Activated naive CD4-positive, alpha-beta T cell treated with Interleukin-2 at 50 U/mL for 16 hours (primary cell): ENCODE measurements at regions not wholly inside any gene's neighbourhood (a gene's known extent, or its start where the extent isn't known, plus 50 kb on each side); places are given as distances from the start of the nearest gene placed in this dataset.
"Not testable (repeated sequence)": the region's sequence is repeated elsewhere in the genome, so short reads cannot be mapped to it uniquely, and the experiment has no call there.

ENCODE experiments used
- DNase-seq: peaks from one replicate; pipeline ENCODE4 v3.0.0-alpha.2; 2020

DNA sequence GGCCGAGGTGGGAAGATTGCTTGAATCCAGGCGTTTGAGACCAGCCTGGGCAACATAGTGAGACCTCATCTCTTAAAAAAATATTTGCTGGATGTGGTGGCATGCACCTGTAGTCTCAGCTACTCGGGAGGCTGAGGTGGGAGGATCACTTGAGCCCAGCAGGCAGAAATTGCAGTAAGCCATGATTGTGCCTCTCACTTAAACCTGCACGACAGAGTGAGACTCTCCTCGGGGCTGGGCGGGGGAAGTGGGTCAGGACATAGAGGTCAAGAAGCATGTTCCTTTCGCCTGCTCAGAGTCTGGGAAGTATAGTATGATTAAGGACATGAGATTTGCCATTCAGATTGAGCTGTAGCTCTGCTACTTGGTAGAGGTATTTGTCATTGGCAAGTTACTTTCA lies 52.3 kb downstream of the SEPTIN7 start:
- not testable (repeated sequence) for DNase-seq

- DNase-seq, result no peak
Measured at GRCh38 chr7:35854311-35854710, 53.5 kb downstream of the SEPTIN7 start.

DNA sequence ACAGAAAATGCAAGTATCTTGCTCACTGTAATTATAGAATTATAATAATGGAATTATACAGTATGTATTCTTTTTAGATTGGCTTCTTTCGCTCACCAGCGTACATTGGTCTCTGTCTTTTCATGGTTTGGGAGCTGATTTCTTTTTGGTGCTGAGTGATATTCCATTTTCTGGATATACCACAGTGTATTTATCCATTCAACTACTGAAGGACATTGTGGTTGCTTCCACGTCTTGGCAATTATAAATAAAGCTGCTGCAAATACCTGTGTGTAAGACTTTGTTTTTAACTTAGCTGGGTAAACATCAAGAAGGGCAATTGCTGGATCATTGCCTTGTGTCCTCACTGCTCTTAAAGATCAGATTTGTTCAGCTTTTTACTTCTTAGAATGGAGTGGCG lies 55.3 kb downstream of the SEPTIN7 start:
- DNase-seq, result no peak

GRCh38 chr7:35860664-35861063 lies 59.8 kb downstream of the SEPTIN7 start:
- no peak for DNase-seq

DNA sequence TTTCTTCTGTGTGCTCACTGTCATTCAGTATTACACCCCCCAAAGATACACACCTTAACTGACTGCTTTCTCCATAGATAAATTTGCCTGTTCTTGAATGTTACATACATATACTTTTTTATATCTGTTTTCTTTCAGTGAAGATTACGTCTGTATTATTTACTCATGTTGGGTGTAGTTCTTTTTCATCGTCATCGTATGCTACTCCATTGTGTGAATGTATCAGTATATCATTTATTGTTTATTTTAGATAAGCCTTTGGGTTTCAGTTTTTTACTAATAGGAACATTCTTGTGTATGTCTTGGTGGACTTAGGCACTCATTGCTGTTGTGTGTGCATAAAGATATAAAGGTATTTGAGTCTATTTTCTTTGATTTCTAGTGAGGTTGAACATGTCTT lies 64.4 kb downstream of the SEPTIN7 start:
- DNase-seq, result no peak

DNA sequence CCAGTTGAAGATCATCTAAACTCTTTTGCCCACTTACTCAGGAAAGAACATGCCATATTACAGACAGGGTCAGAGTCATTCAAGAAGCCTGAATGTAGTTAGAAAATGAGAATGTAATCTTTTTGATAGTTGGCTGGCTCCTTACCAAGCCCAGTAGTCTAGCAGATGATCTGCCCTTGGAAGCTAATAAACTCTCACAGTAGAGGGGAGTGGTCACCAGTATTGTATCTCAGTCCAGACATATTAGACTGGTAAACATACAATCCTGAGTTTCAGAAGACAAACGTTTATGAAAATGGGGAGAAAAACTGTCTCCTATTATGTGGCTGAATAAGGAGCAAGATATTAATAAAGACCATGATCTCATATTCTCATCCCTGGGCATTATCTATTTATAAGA lies 65.3 kb downstream of the SEPTIN7 start:
- DNase-seq, result no peak

- DNase-seq, result not testable (repeated sequence)
Measured at GRCh38 chr7:35869117-35869516, 68.3 kb downstream of the SEPTIN7 start.

- no peak for DNase-seq
Measured at GRCh38 chr7:35869810-35870209, 69.0 kb downstream of the SEPTIN7 start.

DNA sequence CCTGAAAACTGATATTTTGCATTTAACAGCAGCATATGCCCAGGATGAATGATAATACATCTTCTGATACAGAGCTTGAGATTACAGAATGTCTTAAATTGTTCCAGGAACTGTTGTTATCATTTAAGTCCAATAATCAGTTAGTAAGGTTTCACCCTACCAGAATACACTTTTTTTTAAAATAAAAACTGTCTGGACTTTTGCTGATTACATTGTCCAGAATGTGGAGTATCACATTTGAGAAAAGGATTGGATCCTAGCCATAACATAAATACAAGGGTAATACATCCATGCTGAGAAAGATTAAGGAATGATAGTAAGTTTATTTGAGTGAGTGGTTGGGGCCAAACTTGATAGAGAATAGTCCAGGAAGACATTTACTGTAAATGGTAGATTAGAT lies 71.0 kb downstream of the SEPTIN7 start:
- no peak for DNase-seq

DNA sequence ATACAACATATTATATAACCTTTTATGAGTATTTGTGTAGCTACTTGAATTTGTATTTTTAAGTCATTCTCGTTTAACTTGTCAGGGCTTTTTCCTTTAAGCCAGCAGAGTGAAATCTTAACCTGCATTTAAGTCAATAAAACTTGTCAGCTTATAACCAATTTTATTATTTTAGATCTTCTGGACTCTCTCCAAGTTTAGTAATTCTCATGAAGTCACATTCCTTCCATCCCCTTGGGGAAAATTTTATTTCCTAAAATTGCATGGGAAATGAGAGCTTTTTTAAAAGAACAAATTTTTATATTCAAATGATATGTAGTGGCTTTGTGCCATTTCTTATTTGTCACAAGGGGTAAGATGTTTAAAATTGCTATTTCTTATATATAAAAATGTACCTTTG lies 74.0 kb downstream of the SEPTIN7 start:
- DNase-seq, result no peak

- DNase-seq, result no peak
Measured at GRCh38 chr7:35875292-35875691, 74.4 kb downstream of the SEPTIN7 start.

GRCh38 chr7:35878351-35878750 lies 77.5 kb downstream of the SEPTIN7 start:
- no peak for DNase-seq

- not testable (repeated sequence) for DNase-seq
Measured at GRCh38 chr7:35887430-35887829, 86.6 kb downstream of the SEPTIN7 start.

DNA sequence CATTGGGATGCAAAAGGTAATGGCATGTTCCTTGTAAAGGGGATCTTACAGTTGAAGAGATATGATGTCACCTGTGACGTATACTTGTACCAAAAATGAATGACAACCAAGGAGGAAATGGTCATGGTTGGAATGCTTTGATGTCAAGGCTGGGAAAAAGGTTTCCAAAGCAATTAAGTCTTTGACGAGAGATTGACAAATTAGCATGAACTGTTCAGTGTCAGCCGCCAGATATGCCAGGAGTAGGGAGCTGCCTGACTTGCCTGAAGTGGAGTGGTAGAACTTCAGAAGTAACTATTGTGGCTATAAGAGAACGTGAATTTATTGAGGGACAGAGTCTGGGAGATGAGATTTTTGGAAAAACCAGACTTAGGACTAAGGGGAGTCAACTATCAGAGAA lies 88.1 kb downstream of the SEPTIN7 start:
- DNase-seq, result no peak

- no peak for DNase-seq
Measured at GRCh38 chr7:35889870-35890269, 89.0 kb downstream of the SEPTIN7 start.

DNA sequence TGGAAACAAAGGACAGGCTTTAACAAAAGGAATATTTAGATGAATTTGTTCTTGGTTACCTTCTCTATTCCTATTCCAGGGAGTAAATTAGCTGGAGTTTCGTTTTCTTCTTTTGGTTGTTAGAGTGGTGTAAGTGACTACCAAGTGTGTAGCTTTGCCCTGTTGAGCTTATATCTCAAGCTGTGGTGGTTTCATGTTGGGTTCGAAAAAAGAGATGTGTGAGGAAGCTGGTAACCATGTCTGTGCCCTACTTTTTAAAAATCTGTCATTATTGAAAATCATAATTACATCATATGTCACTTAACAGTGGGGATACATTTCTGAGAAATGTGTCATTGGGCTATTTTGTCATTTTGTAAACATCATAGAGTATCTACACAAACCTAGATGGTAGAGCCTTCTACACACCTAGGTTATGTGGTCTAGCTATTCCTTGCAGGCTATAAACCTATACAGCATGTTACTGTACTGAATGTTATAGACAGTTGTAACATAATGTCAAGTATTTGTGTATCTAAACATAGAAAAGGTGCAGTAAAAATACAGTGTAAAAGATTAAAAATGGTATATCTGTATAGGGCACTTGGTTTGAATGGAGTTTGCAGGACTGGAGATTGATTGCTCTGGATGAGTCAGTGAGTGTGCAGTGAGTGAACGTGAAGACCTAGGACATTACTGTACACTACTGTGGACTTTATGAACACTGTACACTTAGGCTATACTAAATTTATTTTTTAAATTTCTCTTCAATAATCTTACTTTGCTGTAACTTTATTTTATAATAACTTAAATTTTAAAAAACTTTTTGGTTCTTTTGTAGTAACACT lies 90.4 kb downstream of the SEPTIN7 start:
- no peak for DNase-seq

DNA sequence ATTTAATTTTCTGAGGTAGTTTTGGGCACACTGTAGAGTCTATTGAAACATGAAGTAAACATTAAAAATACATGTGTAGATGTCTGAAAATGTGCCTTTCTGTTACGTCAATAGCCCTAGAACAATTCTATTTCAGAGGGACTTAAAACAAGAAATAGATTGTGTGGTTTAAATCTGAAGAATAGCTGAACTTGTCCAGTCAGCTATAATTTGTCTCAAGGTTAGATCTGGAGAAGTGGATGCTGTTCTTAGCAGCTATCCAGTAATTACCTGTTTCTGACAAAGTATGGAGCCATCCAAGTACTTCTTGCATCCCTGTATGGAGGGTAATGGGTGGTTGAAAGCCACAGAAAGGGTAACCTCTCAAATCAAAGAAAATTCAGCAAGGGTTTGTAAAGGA lies 92.8 kb downstream of the SEPTIN7 start:
- DNase-seq, result no peak

- DNase-seq, result no peak
Measured at GRCh38 chr7:35894721-35895120, 93.9 kb downstream of the SEPTIN7 start.

DNA sequence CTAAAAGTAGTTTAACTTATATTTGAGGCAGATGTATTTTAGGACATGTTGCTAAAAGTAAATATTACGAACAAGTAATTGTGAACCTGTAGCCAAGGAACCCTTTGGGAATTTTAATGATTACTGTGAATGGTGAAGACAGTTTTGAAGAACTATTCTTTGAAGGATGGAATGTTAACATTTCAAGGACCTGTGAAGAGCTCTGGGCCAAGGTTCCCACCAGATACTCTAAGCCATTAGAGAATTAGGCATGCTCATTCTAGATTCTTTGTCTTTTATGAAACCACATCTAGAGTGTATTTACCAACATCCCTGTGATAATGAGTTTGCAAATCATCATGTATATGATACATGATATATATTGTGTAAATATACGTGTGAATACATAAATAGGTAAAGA lies 99.8 kb downstream of the SEPTIN7 start:
- no peak for DNase-seq

GRCh38 chr7:35905555-35905954 lies 104.7 kb downstream of the SEPTIN7 start:
- no peak for DNase-seq

DNA sequence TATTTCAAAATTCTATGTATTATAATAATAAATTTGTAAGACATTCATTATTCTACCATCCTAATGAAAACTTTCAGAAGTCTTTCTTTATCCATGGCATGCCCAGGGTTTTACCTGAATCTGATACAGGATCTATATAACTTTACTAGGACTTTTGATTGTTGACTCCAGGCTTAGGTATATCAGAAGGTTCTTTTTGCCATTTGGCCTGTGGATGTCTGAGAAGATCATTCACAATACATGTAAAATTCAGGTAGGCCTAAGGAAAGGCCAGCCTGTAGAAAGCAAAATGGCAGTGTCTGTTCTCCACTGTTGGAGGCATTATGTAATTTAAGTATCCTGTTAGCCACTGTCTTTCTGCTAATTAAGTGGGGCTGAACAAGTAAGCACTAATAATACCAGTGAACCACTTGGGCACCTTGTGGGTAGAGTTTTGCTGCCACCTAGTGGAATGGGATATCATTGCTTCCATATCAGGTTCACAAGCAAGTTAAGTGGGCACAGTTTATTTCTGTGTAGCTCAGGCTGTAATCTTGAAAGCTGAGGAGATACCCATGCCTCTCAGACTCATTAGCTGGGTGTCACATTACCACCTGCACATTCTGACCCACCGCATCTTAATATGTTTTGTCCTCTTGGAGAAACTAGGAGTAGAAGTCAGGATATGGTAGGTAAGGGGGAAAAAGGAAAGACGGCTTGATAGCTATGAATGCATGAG lies 105.5 kb downstream of the SEPTIN7 start:
- DNase-seq, result peak; percentile 58

DNA sequence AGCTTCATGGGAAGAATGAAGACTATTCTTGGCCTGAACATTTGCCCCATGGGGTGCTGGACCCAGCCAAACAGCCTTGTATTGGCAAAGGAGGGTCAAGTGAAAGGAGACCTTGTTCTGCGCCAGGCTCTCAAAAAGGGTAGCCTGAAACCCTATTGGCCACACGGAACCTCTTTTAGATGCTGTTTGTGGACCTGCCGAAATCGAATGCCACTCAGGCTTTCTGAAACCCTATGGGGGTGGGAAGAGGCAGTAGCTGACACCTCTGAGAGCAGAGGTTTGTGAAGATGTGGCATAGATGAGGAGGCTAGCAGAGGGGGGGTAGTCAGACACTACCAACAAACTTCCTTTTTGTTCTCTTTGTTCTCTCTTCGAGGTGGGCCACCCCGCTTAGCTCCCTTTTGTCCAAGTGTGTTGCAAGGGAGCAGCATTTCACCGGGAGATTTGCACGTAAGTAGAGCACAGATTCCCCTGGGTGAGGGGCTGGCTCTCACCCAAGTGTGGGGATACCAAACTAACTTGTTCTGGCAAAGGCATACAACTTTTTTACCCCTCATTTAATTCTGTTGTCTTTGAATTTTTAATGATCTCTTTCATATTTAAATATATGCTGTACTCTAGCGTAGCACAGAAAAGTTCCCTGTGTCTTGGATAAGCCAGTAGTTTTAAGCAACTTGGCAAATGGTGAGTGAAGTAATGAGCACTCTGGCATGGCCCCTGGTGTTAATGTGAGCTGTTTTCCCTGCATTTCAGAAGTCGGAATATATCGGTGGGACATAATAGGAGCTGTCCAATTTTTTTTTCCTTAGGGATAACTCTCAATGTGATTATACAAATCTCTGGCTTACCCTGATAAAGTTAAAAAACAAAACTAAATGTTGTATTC lies 107.7 kb downstream of the SEPTIN7 start:
- no peak for DNase-seq

DNA sequence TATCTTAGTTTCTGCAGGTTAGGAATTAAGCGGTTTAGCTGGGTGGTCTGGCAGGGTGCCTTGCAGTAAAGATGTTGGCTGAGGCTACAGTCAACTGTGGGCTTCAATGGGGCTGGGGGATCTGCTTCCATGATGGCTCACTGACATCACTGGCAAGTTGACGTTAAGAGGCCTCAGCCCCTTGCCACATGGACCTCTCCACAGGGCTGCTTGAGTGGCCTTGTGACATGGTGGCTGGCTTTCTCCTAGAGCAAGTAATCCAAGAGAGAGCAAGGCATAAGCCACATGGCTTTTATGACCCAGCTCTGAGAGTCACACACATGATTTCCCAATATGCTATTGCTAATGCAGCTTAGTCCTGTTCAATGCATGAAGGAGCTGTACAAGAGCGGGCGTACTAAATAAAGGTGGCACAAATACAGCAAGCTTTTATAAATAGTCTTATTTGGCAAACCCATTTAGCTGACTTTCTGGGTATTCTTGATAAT lies 109.1 kb downstream of the SEPTIN7 start:
- no peak for DNase-seq
